ENCODE measurements at regions not wholly inside any gene's neighbourhood (a gene's known extent, or its start where the extent isn't known, plus 50 kb on each side); places are given as distances from the start of the nearest gene placed in this dataset.
"Not testable (repeated sequence)": the region's sequence is repeated elsewhere in the genome, so short reads cannot be mapped to it uniquely, and the experiment has no call there.

DNA sequence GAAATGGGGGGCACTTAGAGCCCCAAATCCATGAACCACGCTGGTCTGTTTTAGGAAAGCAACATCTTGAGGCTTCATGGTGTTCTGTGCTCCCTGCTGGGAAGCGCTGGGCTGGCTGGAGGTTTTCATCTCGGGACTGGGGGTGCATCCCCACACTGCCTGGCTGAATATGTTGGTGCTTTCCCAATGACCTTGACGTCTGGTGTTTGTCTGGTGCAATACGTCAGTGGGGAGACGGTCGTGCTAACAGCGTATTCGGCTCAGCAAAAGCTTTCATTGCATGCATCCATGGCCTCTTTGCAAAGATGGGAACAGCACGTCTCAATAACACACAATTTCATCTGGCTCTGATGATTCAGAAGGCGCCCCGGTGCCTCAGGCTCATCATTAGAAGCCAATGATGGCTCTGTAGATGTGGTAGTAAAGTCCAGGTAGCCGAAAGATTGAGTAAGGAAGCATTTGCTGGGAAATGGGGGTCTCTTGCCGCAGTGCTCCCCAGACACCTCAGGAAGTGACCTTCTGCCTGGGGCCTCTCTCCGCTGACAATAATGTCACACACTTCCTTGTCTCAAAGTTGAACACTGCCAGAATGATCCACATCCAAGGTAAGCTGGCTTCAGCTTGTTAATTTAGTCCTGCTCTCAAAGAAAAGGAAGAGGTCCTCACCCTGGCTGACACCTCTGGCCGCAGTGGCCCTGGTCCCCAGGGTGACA lies 97.7 kb downstream of the ING1 start:
- DNase-seq (ENCODE audit: low spot score): no peak

DNA sequence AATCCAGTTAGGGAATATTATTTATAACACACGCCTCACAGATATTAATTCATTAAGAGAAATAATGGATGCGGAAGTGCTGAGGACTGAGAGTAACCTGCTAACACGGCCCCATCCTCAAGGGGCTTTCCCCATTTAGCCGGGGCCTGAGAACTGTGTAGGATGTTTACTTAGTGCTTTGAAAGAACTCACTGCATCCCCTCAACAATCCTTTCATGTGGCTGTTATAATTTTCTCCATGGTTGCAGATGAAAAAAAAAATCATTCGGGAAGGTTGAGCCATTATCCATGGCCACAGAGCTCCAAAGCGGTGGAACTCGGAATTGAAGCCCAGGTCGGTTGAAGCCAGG lies 98.2 kb downstream of the ING1 start:
- no peak for DNase-seq (ENCODE audit: low spot score)

DNA sequence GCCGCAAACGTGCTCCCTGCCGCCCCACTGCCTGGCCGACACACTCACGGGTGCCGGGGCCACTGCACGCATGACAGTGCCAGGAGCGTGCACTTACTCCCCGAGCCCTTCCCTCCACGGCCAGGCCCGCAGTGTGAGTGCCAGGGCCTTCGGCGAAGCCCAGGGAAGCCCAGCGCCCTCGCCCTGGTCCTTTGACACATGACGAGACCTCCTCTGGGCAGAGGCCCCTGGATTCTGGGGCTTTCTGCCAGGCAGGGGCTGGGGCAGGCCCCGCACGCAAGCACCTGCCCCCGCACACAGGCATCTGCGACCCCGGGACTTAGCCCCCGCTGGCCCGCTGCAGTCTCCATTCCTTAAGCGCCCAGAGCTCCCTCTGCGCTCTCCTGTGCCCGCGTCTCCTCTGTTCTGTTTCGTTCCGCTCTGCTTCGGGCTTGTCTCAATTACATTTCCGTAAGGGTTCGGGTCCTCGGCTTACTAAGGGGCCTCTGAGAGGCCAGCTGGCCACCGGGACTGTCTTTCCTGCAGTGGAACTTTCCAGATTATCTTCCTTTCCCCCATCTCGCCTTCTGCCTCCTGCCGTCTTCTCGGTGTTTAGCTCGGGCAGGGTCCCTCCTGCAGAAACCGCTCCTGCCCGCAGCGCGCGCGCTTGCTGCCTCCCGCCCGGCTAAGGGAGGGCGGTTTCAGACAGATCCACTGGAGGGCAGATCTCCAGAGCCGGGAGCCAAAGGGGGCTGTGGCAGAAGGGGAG lies 98.8 kb downstream of the ING1 start:
- DNase-seq (ENCODE audit: low spot score): no peak

DNA sequence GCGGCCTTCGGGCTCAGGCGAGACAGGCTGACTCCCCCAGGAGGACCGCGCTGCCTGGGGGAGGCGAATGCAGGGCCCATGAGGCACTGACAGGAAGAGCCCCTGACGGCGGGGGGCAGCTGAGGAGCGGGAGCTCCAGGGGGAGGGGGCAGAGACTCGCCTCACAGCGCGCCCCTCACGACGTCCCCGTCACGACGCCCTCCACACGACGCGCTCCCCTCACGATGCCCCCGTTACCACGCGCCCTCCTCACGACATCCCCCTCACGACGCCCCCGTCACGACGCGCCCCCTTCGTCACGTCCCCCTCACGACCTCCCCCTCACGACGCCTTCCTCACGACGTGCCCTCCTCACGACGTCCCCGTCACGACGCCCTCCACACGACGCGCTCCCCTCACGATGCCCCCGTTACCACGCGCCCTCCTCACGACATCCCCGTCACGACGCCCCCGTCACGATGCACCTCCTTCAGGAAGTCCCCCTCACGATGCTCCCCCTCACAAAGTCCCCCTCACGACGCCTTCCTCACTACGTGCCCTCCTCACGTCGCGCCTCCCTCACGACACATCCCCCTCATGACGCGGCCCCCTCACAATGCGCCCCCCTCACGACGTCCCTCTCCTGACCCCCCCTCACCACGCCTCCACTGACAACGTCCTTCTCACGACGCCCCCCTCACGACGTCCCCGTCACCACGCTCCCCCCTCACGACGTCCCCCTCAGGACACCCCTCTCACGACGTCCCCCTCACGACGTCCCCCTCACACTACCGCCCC lies 99.6 kb downstream of the ING1 start:
- no peak for DNase-seq (ENCODE audit: low spot score)

- no peak for DNase-seq (ENCODE audit: low spot score)
Measured at GRCh38 chr13:110813646-110814624, 100.4 kb downstream of the ING1 start.

GRCh38 chr13:110815471-110816204 lies 99.2 kb downstream of the ANKRD10 start:
- DNase-seq (ENCODE audit: low spot score): no peak

- no peak for DNase-seq (ENCODE audit: low spot score)
Measured at GRCh38 chr13:110816500-110816899, 98.4 kb downstream of the ANKRD10 start.

DNA sequence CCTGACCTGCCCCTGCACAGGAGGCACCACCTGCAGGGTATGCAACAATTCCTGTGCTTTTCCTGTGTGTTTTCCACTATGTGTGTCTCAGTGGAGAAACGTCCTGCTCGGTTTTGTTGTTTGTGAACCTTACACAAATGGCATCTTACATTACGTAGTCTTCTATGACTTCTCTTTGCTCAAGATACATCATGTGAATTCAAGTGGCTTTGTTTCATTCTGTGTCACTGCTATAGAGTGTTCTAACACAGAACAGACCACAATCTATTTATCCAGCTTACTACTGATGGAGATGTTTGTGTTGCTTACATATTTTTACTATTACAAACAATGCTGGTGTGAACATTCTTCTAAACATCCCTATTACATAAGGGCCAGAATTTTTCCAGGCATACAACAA lies 97.7 kb downstream of the ANKRD10 start:
- DNase-seq (ENCODE audit: low spot score): no peak

DNA sequence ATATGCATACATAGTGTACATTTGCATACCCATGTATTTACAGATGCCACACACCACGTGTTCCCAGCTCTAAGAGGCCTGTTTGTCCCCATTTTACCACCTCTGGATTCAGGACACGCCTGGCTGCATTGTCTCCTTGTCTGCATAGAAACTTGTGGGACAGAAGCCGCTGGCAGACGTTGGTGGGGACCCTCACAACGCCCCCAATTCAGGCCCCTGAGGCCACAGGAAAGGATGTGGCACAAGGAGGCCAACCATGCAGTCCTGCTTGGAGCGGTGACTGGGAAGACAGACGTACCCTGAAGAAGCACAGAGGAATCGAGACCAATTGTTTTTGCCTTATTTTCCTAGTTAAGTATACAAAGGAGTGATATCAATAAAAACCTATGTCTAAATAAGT lies 96.1 kb downstream of the ANKRD10 start:
- no peak for DNase-seq (ENCODE audit: low spot score)

GRCh38 chr13:110819203-110820014 lies 95.5 kb downstream of the ANKRD10 start:
- DNase-seq (ENCODE audit: low spot score): peak; percentile 83

DNA sequence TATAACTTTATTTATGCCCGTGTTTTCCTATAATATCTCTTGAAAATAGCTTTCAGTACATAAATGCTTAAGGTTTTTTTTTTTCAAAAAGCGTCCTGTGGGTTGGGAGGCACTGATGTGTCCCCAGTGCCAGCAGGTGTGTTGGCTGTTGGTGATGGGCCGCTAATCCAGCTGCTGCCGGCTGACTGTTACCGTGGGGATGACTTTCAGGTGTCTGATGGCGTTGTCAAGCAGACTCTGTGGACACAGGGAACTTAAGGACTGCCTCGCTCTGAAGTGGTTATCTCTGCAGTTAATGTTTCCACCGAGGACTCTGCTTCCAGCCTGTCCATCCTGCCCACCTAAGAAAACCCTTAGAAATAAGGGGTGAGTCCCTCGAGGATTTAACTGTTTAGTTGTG lies 94.5 kb downstream of the ANKRD10 start:
- no peak for DNase-seq (ENCODE audit: low spot score)

DNA sequence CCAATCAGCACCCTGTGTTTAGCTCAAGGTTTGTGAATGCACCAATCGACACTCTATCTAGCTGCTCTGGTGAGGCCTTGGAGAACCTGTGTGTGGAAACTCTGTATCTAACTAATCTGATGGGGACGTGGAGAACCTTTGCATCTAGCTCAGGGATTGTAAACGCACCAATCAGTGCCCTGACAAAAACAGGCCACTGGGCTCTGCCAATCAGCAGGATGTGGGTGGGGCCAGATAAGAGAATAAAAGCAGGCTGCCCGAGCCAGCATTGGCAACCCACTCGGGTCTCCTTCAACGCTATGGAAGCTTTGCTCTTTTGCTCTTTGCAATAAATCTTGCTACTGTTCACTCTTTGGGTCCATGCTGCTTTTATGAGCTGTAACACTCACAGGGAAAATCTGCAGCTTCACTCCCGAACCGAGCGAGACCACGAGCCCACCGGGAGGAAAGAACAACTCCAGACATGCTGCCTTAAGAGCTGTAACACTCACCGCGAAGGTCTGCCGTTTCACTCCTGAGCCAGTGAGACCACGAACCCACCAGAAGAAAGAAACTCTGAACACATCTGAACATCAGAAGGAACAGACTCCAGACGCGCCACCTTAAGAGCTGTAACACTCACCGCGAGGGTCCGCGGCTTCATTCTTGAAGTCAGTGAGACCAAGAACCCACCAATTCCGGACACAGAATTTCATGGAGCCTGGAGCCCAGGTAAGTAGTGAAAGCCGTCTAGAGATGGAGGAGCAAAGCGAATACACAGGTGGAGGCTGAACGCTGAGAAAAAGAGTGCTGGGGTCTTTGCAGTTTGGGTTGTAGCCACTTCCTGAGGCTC lies 92.8 kb downstream of the ANKRD10 start:
- not testable (repeated sequence) for DNase-seq (ENCODE audit: low spot score)

DNA sequence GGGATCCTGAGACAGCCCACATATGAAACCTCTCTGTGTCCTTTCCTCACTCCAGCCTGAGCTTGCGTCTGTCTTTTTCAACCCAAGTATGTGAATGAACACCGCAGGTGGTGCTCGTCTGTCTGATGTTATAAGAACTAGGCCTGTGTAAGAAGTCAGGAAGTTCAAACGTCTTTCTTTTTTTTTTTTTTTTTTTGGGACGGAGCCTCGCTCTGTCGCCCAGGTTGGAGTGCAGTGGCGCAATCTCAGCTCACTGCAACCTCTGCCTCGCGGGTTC lies 92.3 kb downstream of the ANKRD10 start:
- DNase-seq (ENCODE audit: low spot score): no peak

GRCh38 chr13:110824702-110825300 lies 90.1 kb downstream of the ANKRD10 start:
- DNase-seq (ENCODE audit: low spot score): no peak

DNA sequence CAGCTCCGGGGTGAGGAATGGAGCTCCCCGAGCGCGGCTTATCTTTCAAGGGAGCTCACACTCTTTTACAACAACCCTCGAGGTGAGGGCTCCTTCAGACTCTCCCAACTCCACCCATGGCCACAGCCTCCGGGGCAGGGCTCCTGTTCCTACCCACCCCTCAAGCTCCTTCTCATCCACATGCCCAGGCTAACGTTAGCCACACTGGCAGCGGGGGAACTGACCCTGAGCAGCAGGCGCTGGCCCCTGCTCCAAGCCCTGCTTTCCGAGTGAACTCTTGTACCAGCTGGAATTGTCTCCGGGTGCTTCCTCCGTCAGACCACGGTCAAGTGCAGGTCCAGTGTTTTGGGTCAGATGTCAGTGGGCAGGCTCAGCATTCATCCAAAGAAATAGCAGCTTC lies 89.4 kb downstream of the ANKRD10 start:
- DNase-seq (ENCODE audit: low spot score): no peak

DNA sequence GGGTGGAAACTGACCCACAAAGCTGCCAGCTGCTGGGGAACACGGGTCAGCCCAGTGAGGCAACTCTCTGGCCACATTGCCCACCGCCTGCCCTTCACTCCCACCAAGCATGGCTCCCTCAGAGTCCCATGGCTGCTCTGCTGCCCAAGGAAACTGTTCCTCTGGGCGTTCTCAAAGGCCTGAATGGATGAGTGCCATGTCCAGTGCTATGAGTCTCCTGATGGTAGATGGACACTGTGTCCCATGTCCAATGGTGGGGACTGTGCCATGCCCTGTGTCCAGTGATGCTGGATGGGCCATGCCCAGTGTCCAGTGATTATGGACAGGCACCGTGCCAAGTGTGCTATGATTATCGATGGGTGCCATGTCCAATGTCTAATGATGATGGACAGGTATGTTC lies 88.8 kb downstream of the ANKRD10 start:
- no peak for DNase-seq (ENCODE audit: low spot score)

- DNase-seq (ENCODE audit: low spot score): no peak
Measured at GRCh38 chr13:110826861-110827672, 87.8 kb downstream of the ANKRD10 start.

All from activated CD4-positive, alpha-beta T cell treated with anti-CD3 and anti-CD28 coated beads, Interleukin-2, Interleukin-4, amounts not matched to agents 100 ng/mL and 50 ng/mL, durations not matched to agents 16 hours and 8 hours (primary cell).